Loucy (cell line): ENCODE measurements at regions not wholly inside any gene's neighbourhood (a gene's known extent, or its start where the extent isn't known, plus 50 kb on each side); places are given as distances from the start of the nearest gene placed in this dataset.

Experiments used
- CTCF ChIP-seq: fragments of 200-600 bp; sonication (generic); conservative IDR thresholded peaks from 2 replicates; pipeline ENCODE4 v1.5.1; 2014; ENCODE audit warnings: mild to moderate bottlenecking, antibody characterized with exemption, low read length
- EZH2phosphoT487 ChIP-seq: fragments of 200-600 bp; IDR thresholded peaks from 2 replicates; pipeline ENCODE4 v1.6.1; 2018; ENCODE audit warnings: antibody characterized with exemption, mild to moderate bottlenecking, moderate library complexity, borderline replicate concordance

DNA sequence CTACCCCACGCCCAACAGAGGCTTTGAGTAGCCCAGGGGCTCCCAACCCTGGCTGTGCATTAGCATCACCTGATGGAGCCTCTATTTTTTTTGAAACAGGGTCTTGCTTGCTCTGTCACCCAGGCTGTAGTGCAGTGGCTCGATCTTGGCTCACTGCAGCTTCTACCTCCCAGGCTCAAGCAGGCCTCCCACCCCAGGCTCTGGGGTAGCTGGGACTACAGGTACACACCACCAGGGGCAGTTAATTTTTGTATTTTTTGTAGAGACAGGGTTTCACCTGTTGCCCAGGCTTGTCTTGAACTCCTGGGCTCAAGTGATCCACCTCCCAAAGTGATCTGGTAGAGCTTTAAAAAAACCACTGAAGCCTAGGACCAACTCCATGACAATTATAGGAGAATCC lies 394.8 kb upstream of the ATP5MC3 start:
- no peak; the same call in 1 of the 2 replicates for TF ChIP-seq CTCF
- TF ChIP-seq EZH2phosphoT487: no peak
